HL-60 (cell line): ENCODE measurements at regions not wholly inside any gene's neighbourhood (a gene's known extent, or its start where the extent isn't known, plus 50 kb on each side); places are given as distances from the start of the nearest gene placed in this dataset.

ENCODE experiments used
- DNase-seq, 2 experiments: peaks; one replicate each; pipeline ENCODE4 v3.0.0-alpha.2; 2010 to 2020; ENCODE audit warnings: low read depth in 1 of 2, low spot score in 1 of 2
- H3K27ac ChIP-seq: fragments of 250-450 bp; sonication (Bioruptor Pico); replicated peaks from 2 replicates; pipeline ENCODE4 v1.5.1; 2020; ENCODE audit warnings: mild to moderate bottlenecking, moderate library complexity
- H3K27me3 ChIP-seq: fragments of 250-450 bp; sonication (Bioruptor Pico); 2 replicates; pipeline ENCODE4 v1.5.1; 2021; ENCODE audit warnings: mild to moderate bottlenecking, moderate library complexity; ENCODE audit not compliant: insufficient read depth, poor library complexity, severe bottlenecking
- H3K4me3 ChIP-seq: replicated peaks from 2 replicates; pipeline ENCODE4 v1.5.1; 2011; ENCODE audit warnings: mild to moderate bottlenecking, control low read depth, low read length; ENCODE audit not compliant: insufficient read depth
- GABPA ChIP-seq: IDR thresholded peaks from 2 replicates; pipeline ENCODE4 v1.6.1; 2012; ENCODE audit warnings: low read depth
- POLR2AphosphoS5 ChIP-seq: IDR thresholded peaks from 2 replicates; pipeline ENCODE4 v1.6.1; 2012; ENCODE audit warnings: low read depth
- REST ChIP-seq: IDR thresholded peaks from 2 replicates; pipeline ENCODE4 v1.6.1; 2012; ENCODE audit warnings: low read depth; ENCODE audit not compliant: insufficient replicate concordance
- SPI1 ChIP-seq: IDR thresholded peaks from 2 replicates; pipeline ENCODE4 v1.6.1; 2012; ENCODE audit warnings: low read depth, mild to moderate bottlenecking, borderline replicate concordance
- TF ChIP-seq, protein P1 (sequence below): IDR thresholded peaks from one replicate; pipeline ENCODE4 v1.5.1; 2011; ENCODE audit warnings: low read length, control low read depth, inconsistent platforms; ENCODE audit not compliant: insufficient read depth

DNA sequence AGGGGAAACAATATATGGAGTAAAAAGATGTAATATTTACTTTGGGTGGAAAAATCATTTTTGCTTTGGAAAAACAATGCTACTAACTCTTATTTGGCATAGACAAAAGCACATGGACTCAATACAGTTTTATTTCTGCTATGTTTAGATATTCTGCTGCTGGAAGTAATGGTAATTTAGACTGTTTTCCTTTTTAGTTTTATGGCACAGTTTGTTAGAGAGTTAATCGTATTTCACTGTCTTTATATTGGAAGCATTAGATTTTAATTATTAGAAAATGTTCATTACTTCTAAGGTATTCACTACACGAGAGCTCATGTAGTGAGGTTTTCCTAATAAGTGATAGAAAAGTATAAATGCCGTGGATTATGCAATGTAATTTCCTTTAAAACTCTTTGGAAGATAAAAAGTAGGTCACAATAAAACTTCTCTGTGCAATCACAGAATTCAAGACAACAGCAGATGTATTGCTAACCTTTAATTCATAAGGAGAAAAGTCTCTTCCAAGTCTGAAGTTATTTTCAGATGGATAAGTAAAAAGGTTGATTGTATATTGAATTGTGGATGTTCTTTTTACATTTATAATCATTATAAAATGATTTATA lies 851.8 kb downstream of the TMTC2 start:
- Histone ChIP-seq H3K27me3 (no peaks in the 10 kb centered on the region), H3K27ac (no peak overlapping the region), H3K4me3 (no peak overlapping the region)
- no peak for DNase-seq
- no peak for TF ChIP-seq REST
- TF ChIP-seq POLR2AphosphoS5 = no peak
- TF ChIP-seq, protein P1, sequence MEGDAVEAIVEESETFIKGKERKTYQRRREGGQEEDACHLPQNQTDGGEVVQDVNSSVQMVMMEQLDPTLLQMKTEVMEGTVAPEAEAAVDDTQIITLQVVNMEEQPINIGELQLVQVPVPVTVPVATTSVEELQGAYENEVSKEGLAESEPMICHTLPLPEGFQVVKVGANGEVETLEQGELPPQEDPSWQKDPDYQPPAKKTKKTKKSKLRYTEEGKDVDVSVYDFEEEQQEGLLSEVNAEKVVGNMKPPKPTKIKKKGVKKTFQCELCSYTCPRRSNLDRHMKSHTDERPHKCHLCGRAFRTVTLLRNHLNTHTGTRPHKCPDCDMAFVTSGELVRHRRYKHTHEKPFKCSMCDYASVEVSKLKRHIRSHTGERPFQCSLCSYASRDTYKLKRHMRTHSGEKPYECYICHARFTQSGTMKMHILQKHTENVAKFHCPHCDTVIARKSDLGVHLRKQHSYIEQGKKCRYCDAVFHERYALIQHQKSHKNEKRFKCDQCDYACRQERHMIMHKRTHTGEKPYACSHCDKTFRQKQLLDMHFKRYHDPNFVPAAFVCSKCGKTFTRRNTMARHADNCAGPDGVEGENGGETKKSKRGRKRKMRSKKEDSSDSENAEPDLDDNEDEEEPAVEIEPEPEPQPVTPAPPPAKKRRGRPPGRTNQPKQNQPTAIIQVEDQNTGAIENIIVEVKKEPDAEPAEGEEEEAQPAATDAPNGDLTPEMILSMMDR = no peak
- TF ChIP-seq GABPA = no peak
- no peak for TF ChIP-seq SPI1

GRCh38 chr12:83537428-83538053 lies 850.8 kb downstream of the TMTC2 start:
- no peak for TF ChIP-seq REST
- TF ChIP-seq, protein P1 = no peak
- no peak for TF ChIP-seq SPI1
- TF ChIP-seq GABPA = no peak
- no peak for TF ChIP-seq POLR2AphosphoS5
- no peak overlapping the region for H3K27ac ChIP-seq
- no peaks in the 10 kb centered on the region for H3K27me3 ChIP-seq
- no peak overlapping the region for H3K4me3 ChIP-seq
- no peak for DNase-seq

GRCh38 chr12:83536496-83536895 lies 849.8 kb downstream of the TMTC2 start:
- TF ChIP-seq SPI1 (no peak), REST (no peak), POLR2AphosphoS5 (no peak), GABPA (no peak)
- TF ChIP-seq, protein P1 = no peak
- H3K27ac ChIP-seq = no peak overlapping the region
- no peaks in the 10 kb centered on the region for H3K27me3 ChIP-seq
- DNase-seq = no peak
- no peak overlapping the region for H3K4me3 ChIP-seq
